Nephron progenitor cell (in vitro differentiated cells): ENCODE measurements at regions not wholly inside any gene's neighbourhood (a gene's known extent, or its start where the extent isn't known, plus 50 kb on each side); places are given as distances from the start of the nearest gene placed in this dataset.

Experiments used
- DNase-seq: peaks from one replicate; pipeline ENCODE4 v3.0.0; 2021
- H3K27ac Mint-ChIP-seq: 2 replicates; pipeline ENCODE4 v1.8.0; 2021; ENCODE audit warnings: mild to moderate bottlenecking, moderate library complexity, mixed read lengths
- H3K27me3 Mint-ChIP-seq: 2 replicates; pipeline ENCODE4 v1.8.0; 2021; ENCODE audit warnings: mild to moderate bottlenecking, low read depth, mixed read lengths; ENCODE audit not compliant: poor library complexity
- H3K36me3 Mint-ChIP-seq: 2 replicates; pipeline ENCODE4 v1.8.0; 2021; ENCODE audit warnings: low read depth, mixed read lengths
- H3K4me1 Mint-ChIP-seq: 2 replicates; pipeline ENCODE4 v1.8.0; 2021; ENCODE audit warnings: mixed read lengths
- H3K4me3 Mint-ChIP-seq: 2 replicates; pipeline ENCODE4 v1.8.0; 2021; ENCODE audit warnings: mild to moderate bottlenecking, moderate library complexity, mixed read lengths
- H3K9me3 Mint-ChIP-seq: 2 replicates; pipeline ENCODE4 v1.8.0; 2021; ENCODE audit warnings: mild to moderate bottlenecking, moderate library complexity, mixed read lengths
- CTCF ChIP-seq: fragments of 200-600 bp; sonication (generic); IDR thresholded peaks from 2 replicates; pipeline ENCODE4 v1.5.0; 2021; ENCODE audit warnings: antibody characterized with exemption

GRCh38 chr2:84052043-84052442 is 407.0 kb downstream of the SUCLG1 start:
- H3K4me1 Mint-ChIP-seq = no peaks in the 10 kb centered on the region
- no peak for TF ChIP-seq CTCF
- H3K36me3 Mint-ChIP-seq = no peaks in the 10 kb centered on the region
- H3K27ac Mint-ChIP-seq = no peak overlapping the region
- H3K27me3 Mint-ChIP-seq = no peaks in the 10 kb centered on the region
- no peaks in the 10 kb centered on the region for H3K9me3 Mint-ChIP-seq
- no peak overlapping the region for H3K4me3 Mint-ChIP-seq
- DNase-seq = no peak

GRCh38 chr2:84048964-84049363 is 410.1 kb downstream of the SUCLG1 start:
- Mint-ChIP-seq H3K9me3 (no peaks in the 10 kb centered on the region), H3K36me3 (no peaks in the 10 kb centered on the region), H3K4me3 (no peak overlapping the region), H3K27me3 (peaks cover 3% of the 10 kb centered on the region), H3K4me1 (no peaks in the 10 kb centered on the region), H3K27ac (no peak overlapping the region)
- no peak for TF ChIP-seq CTCF
- DNase-seq = no peak

- Mint-ChIP-seq H3K27ac (no peak overlapping the region), H3K9me3 (no peaks in the 10 kb centered on the region), H3K36me3 (no peaks in the 10 kb centered on the region), H3K4me3 (no peak overlapping the region), H3K27me3 (peaks cover 6% of the 10 kb centered on the region), H3K4me1 (no peaks in the 10 kb centered on the region)
- TF ChIP-seq CTCF = no peak
- no peak for DNase-seq
Measured at GRCh38 chr2:84041506-84041905, 417.6 kb downstream of the SUCLG1 start.

- Mint-ChIP-seq H3K9me3 (no peaks in the 10 kb centered on the region), H3K27me3 (peaks cover 6% of the 10 kb centered on the region), H3K27ac (no peak overlapping the region), H3K4me1 (no peaks in the 10 kb centered on the region), H3K4me3 (no peak overlapping the region), H3K36me3 (no peaks in the 10 kb centered on the region)
- no peak for DNase-seq
- TF ChIP-seq CTCF = no peak
Measured at GRCh38 chr2:84040281-84040680, 418.8 kb downstream of the SUCLG1 start.

- Mint-ChIP-seq H3K36me3 (no peaks in the 10 kb centered on the region), H3K27me3 (peaks cover 3% of the 10 kb centered on the region), H3K9me3 (no peaks in the 10 kb centered on the region)
Measured at GRCh38 chr2:84038866-84039265, 420.2 kb downstream of the SUCLG1 start.

More at GRCh38 chr2:84038866-84039265, 420.2 kb downstream of the SUCLG1 start:
- no peaks in the 10 kb centered on the region for H3K4me1 Mint-ChIP-seq
- no peak overlapping the region for H3K27ac Mint-ChIP-seq
- DNase-seq = no peak
- TF ChIP-seq CTCF = no peak
- no peak overlapping the region for H3K4me3 Mint-ChIP-seq
